ENCODE measurements at regions not wholly inside any gene's neighbourhood (a gene's known extent, or its start where the extent isn't known, plus 50 kb on each side); places are given as distances from the start of the nearest gene placed in this dataset.

DNA sequence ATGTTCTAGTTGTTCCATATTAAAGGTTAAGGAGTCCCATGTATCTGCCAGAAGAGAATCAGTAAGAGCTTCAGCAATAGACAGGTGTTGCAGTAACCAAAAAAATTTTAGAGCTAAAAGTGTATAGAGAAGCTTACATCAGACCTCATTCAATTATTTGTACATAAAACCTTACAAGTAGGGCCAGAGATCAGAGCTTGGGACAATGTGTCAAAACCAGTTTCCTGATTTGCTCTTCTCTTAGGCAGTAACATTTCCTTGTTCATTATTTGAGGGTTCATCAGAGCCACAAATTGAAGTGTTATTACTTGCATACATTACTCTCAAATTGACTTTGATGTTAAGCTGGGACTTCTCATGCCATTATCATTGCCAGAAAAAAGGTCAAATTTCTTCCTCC lies 55.5 kb upstream of the ATXN7L3B start:
- no peak for DNase-seq (ENCODE audit: low spot score)

DNA sequence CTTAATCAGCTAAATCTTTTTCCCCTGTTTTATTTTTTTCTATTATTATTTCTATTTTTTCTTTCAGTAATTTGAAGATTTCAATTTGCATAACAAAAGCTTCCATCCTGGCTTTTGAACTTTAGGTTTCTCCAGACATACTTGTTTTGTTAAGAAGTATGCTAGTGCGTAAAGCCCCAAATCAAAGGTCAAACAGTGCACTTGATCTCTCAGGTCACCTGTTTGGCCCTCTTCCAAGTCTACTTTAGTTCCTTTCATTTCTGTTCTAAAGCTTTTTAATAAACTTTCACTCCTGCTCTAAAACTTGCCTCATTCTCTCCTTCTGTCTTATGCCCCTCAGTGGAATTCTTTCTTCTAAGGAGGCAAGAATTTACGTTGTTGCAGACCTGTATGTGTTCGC lies 54.6 kb upstream of the ATXN7L3B start:
- no peak for DNase-seq (ENCODE audit: low spot score)
